Glutamatergic neuron (in vitro differentiated cells): ENCODE measurements at regions not wholly inside any gene's neighbourhood (a gene's known extent, or its start where the extent isn't known, plus 50 kb on each side); places are given as distances from the start of the nearest gene placed in this dataset.

Experiments
- DNase-seq: peaks from one replicate; pipeline ENCODE4 v3.0.0; 2022
- H3K27ac Mint-ChIP-seq: one replicate; pipeline ENCODE4 v1.8.0; 2020; ENCODE audit warnings: mild to moderate bottlenecking, mixed read lengths, inconsistent platforms; ENCODE audit not compliant: unreplicated experiment
- H3K27me3 Mint-ChIP-seq: one replicate; pipeline ENCODE4 v1.8.0; 2020; ENCODE audit warnings: mild to moderate bottlenecking, moderate library complexity, mixed read lengths, inconsistent platforms; ENCODE audit not compliant: unreplicated experiment
- H3K36me3 Mint-ChIP-seq: one replicate; pipeline ENCODE4 v1.8.0; 2020; ENCODE audit warnings: mild to moderate bottlenecking, mixed read lengths, inconsistent platforms; ENCODE audit not compliant: unreplicated experiment
- H3K4me1 Mint-ChIP-seq: one replicate; pipeline ENCODE4 v1.8.0; 2020; ENCODE audit warnings: mild to moderate bottlenecking, low read depth, mixed read lengths, inconsistent platforms; ENCODE audit not compliant: unreplicated experiment
- H3K4me3 Mint-ChIP-seq: one replicate; pipeline ENCODE4 v1.8.0; 2020; ENCODE audit warnings: mild to moderate bottlenecking, mixed read lengths, inconsistent platforms; ENCODE audit not compliant: unreplicated experiment
- H3K9me3 Mint-ChIP-seq: one replicate; pipeline ENCODE4 v1.8.0; 2020; ENCODE audit warnings: mild to moderate bottlenecking, moderate library complexity, mixed read lengths, inconsistent platforms; ENCODE audit not compliant: unreplicated experiment
- CTCF ChIP-seq: fragments of 200-600 bp; sonication (generic); IDR thresholded peaks from one replicate; pipeline ENCODE4 v1.5.0; 2021; ENCODE audit not compliant: partially characterized antibody, unreplicated experiment

GRCh38 chr2:157180359-157180758 is 77.1 kb upstream of the GALNT5 start:
- Mint-ChIP-seq H3K4me3 (no peak overlapping the region), H3K4me1 (no peaks in the 10 kb centered on the region), H3K36me3 (no peaks in the 10 kb centered on the region), H3K27ac (no peak overlapping the region), H3K9me3 (no peaks in the 10 kb centered on the region), H3K27me3 (no peaks in the 10 kb centered on the region)
- no peak for DNase-seq
- no peak for TF ChIP-seq CTCF

- no peak for DNase-seq
- Mint-ChIP-seq H3K36me3 (no peaks in the 10 kb centered on the region), H3K27ac (no peak overlapping the region), H3K9me3 (no peaks in the 10 kb centered on the region), H3K27me3 (no peaks in the 10 kb centered on the region), H3K4me1 (no peaks in the 10 kb centered on the region), H3K4me3 (no peak overlapping the region)
- TF ChIP-seq CTCF, result no peak
Observed at GRCh38 chr2:157181234-157181633, 76.3 kb upstream of the GALNT5 start.

GRCh38 chr2:157182204-157182709 is 75.2 kb upstream of the GALNT5 start:
- H3K27me3 Mint-ChIP-seq, result no peaks in the 10 kb centered on the region
- DNase-seq, result no peak
- H3K4me3 Mint-ChIP-seq, result no peak overlapping the region
- no peak overlapping the region for H3K27ac Mint-ChIP-seq
- H3K36me3 Mint-ChIP-seq, result no peaks in the 10 kb centered on the region
- H3K4me1 Mint-ChIP-seq, result no peaks in the 10 kb centered on the region
- H3K9me3 Mint-ChIP-seq, result no peaks in the 10 kb centered on the region
- TF ChIP-seq CTCF, result no peak

DNA sequence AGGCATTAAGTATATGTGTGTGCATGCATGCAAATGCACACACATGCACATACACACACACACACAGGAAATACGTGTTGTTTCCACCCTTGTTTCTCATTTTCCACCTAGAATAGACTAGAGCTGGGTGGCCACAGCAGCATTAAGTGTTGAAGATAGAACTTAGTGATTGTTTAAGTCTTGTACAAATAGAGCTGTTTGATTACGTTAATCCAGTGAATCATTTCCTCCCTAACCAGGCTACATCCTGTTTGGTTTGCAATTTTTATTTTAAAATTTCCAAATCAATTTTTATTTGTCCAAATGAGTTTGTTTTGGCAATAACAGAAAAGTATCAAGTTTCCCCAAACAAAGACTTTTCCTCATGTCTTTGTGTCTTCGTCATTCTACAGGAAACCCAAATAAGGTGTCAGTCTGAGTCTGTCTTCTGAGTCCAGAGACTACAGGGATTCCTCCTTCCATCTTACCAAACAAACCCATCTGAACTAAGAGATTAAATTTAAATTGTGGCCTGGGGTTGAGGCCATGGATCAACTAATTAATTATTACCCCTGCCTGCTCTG is 74.6 kb upstream of the GALNT5 start:
- Mint-ChIP-seq H3K9me3 (no peaks in the 10 kb centered on the region), H3K4me3 (no peak overlapping the region), H3K27ac (no peak overlapping the region), H3K4me1 (no peaks in the 10 kb centered on the region), H3K27me3 (no peaks in the 10 kb centered on the region), H3K36me3 (no peaks in the 10 kb centered on the region)
- no peak for DNase-seq
- TF ChIP-seq CTCF, result no peak

- no peak for TF ChIP-seq CTCF
- Mint-ChIP-seq H3K27me3 (no peaks in the 10 kb centered on the region), H3K36me3 (no peaks in the 10 kb centered on the region), H3K4me3 (no peak overlapping the region), H3K4me1 (no peaks in the 10 kb centered on the region), H3K27ac (no peak overlapping the region), H3K9me3 (no peaks in the 10 kb centered on the region)
- DNase-seq, result no peak
Observed at GRCh38 chr2:157184161-157184895, 73.2 kb upstream of the GALNT5 start.
